ENCODE measurements at regions not wholly inside any gene's neighbourhood (a gene's known extent, or its start where the extent isn't known, plus 50 kb on each side); places are given as distances from the start of the nearest gene placed in this dataset.

- H3T11ph ChIP-seq (ENCODE audit: low read length), result no peak overlapping the region
- no peak for TF ChIP-seq CTCF (conservative IDR thresholded peaks at IDR 0.05)
- WGBS (ENCODE audit: extremely low coverage, insufficient read length, low lambda C conversion rate), result no CpG with 5 or more reads among the region's 6 CpGs
Measured at GRCh38 chr5:86108825-86109224, 508.9 kb upstream of the COX7C start.

More at GRCh38 chr5:86108825-86109224, 508.9 kb upstream of the COX7C start:
- H2BK5ac ChIP-seq (ENCODE audit: insufficient read length, low read length), result no peak overlapping the region
- no peak overlapping the region for H3K9ac ChIP-seq (ENCODE audit: extremely low read depth, insufficient read length, low read length)
- H2BK12ac ChIP-seq (ENCODE audit: insufficient read length, low read depth, low read length), result no peak overlapping the region
- no peak overlapping the region for H4K5ac ChIP-seq (ENCODE audit: insufficient read length, low read depth, low read length)
- Mint-ChIP-seq H3K4me3 (no peak overlapping the region), H3K36me3 (ENCODE audit: insufficient read depth in 1 of 3, low read depth in 3 of 3) (no peaks in the 10 kb centered on the region), H3K27ac (no peak overlapping the region), H3K4me1 (peaks cover 4 to 5% of the 10 kb centered on the region in 2 experiments; a peak in 3 of 4 replicates), H3K27me3 (ENCODE audit: low read depth) (no peaks in the 10 kb centered on the region), H3K9me3 (no peaks in the 10 kb centered on the region; a peak in 1 of 5 replicates)
- H4K20me1 ChIP-seq (ENCODE audit: control insufficient read depth, insufficient read depth, insufficient read length), result no peaks in the 10 kb centered on the region
- H3K18ac ChIP-seq (ENCODE audit: insufficient read length, low read depth, low read length), result no peak overlapping the region
- no peak overlapping the region for H2AK5ac ChIP-seq (ENCODE audit: insufficient read length, low read length)
- H3K23ac ChIP-seq (ENCODE audit: insufficient read length, low read depth, low read length), result no peak overlapping the region
- no peak overlapping the region for H3K56ac ChIP-seq (ENCODE audit: insufficient read length, low read depth, low read length)
- no peaks in the 10 kb centered on the region for H3K27me3 ChIP-seq (ENCODE audit: insufficient read depth, low read length)
- H2AFZ ChIP-seq (ENCODE audit: low read length), result no peak overlapping the region
- H3K23me2 ChIP-seq (ENCODE audit: insufficient read length, low read depth, low read length, poor library complexity, severe bottlenecking), result no peaks in the 10 kb centered on the region
- no peak overlapping the region for H3K4me2 ChIP-seq (ENCODE audit: insufficient read depth, insufficient read length, low read length)
- no peaks in the 10 kb centered on the region for H3K79me1 ChIP-seq (ENCODE audit: insufficient read depth, low read depth, low read length, poor library complexity, severe bottlenecking)
- H2BK20ac ChIP-seq (ENCODE audit: low read depth, low read length, poor library complexity, severe bottlenecking), result no peak overlapping the region
- H3K27ac ChIP-seq (ENCODE audit: insufficient read length, low read depth, low read length), result no peak overlapping the region
- H4K91ac ChIP-seq (ENCODE audit: insufficient read length, low read depth, low read length), result no peak overlapping the region
- no peaks in the 10 kb centered on the region for H3K9me3 ChIP-seq (ENCODE audit: control insufficient read depth, low read depth, low read length)
- H2BK120ac ChIP-seq (ENCODE audit: low read depth, low read length, poor library complexity, severe bottlenecking), result no peak overlapping the region
- no peaks in the 10 kb centered on the region for H3K4me1 ChIP-seq (ENCODE audit: insufficient read depth, low read length)
- H3K4ac ChIP-seq (ENCODE audit: low read depth, low read length), result no peak overlapping the region
- no peak overlapping the region for H3K14ac ChIP-seq (ENCODE audit: insufficient read depth, low read length)
- H3K79me2 ChIP-seq (ENCODE audit: insufficient read depth, low read length), result no peaks in the 10 kb centered on the region
- H4K8ac ChIP-seq (replicated peaks; ENCODE audit: insufficient read length, low read depth, low read length), result no peak overlapping the region
- no peak overlapping the region for H2BK15ac ChIP-seq (ENCODE audit: low read depth, low read length)
- DNase-seq, result no peak

All from H9 (cell line).